Astrocyte (in vitro differentiated cells and primary cell): ENCODE measurements at regions not wholly inside any gene's neighbourhood (a gene's known extent, or its start where the extent isn't known, plus 50 kb on each side); places are given as distances from the start of the nearest gene placed in this dataset.

Experiments used
- DNase-seq: peaks from one replicate; pipeline ENCODE4 v3.0.0-alpha.2; 2010; ENCODE audit warnings: low read depth
- FAIRE-seq: peaks from 2 replicates; lab custom pipeline; 2011; peaks lifted over from hg19 to GRCh38; lab: Jason Lieb, UNC
- H2AFZ ChIP-seq: 2 replicates; pipeline ENCODE4 v1.6.0; 2012; ENCODE audit warnings: low read depth, low read length, inconsistent platforms
- H3K27ac ChIP-seq: 2 replicates; pipeline ENCODE4 v1.5.1; 2011; ENCODE audit warnings: low read depth, low read length, inconsistent platforms
- H3K27me3 ChIP-seq: 2 replicates; pipeline ENCODE4 v1.6.0; 2011; ENCODE audit warnings: low read length, inconsistent platforms; ENCODE audit not compliant: insufficient read depth
- H3K36me3 ChIP-seq: 2 replicates; pipeline ENCODE4 v1.5.1; 2011; ENCODE audit warnings: low read length, inconsistent platforms; ENCODE audit not compliant: insufficient read depth
- H3K4me1 ChIP-seq: 2 replicates; pipeline ENCODE4 v1.5.1; 2011; ENCODE audit warnings: low read length, inconsistent platforms; ENCODE audit not compliant: insufficient read depth
- H3K4me2 ChIP-seq: 2 replicates; pipeline ENCODE4 v1.6.0; 2012; ENCODE audit warnings: low read length, inconsistent platforms
- H3K4me3 ChIP-seq: 2 replicates; pipeline ENCODE4 v1.5.1; 2011; ENCODE audit warnings: low read depth, mild to moderate bottlenecking, low read length, inconsistent platforms; ENCODE audit not compliant: insufficient read depth
- H3K79me2 ChIP-seq: 2 replicates; pipeline ENCODE4 v1.6.0; 2012; ENCODE audit warnings: mild to moderate bottlenecking, low read length, inconsistent platforms; ENCODE audit not compliant: insufficient read depth
- H3K9ac ChIP-seq: 2 replicates; pipeline ENCODE4 v1.6.0; 2012; ENCODE audit warnings: mild to moderate bottlenecking, low read length, inconsistent platforms
- H3K9me3 ChIP-seq: 2 replicates; pipeline ENCODE4 v1.5.1; 2012; ENCODE audit warnings: low read depth, mild to moderate bottlenecking, low read length, inconsistent platforms; ENCODE audit not compliant: insufficient read depth
- H4K20me1 ChIP-seq: 2 replicates; pipeline ENCODE4 v1.6.0; 2012; ENCODE audit warnings: low read length, inconsistent platforms; ENCODE audit not compliant: insufficient read depth
- H3K27ac Mint-ChIP-seq: one replicate; pipeline ENCODE4 v1.8.0; 2021; ENCODE audit warnings: mild to moderate bottlenecking, mixed read lengths; ENCODE audit not compliant: unreplicated experiment
- H3K27me3 Mint-ChIP-seq: one replicate; pipeline ENCODE4 v1.8.0; 2021; ENCODE audit warnings: low read depth, mixed read lengths; ENCODE audit not compliant: unreplicated experiment
- H3K36me3 Mint-ChIP-seq: one replicate; pipeline ENCODE4 v1.8.0; 2021; ENCODE audit warnings: low read depth, mixed read lengths; ENCODE audit not compliant: unreplicated experiment
- H3K4me1 Mint-ChIP-seq: one replicate; pipeline ENCODE4 v1.8.0; 2021; ENCODE audit warnings: low read depth, mixed read lengths; ENCODE audit not compliant: unreplicated experiment
- H3K4me3 Mint-ChIP-seq: one replicate; pipeline ENCODE4 v1.8.0; 2021; ENCODE audit warnings: mild to moderate bottlenecking, moderate library complexity, mixed read lengths; ENCODE audit not compliant: unreplicated experiment
- H3K9me3 Mint-ChIP-seq: one replicate; pipeline ENCODE4 v1.8.0; 2021; ENCODE audit warnings: mild to moderate bottlenecking, mixed read lengths; ENCODE audit not compliant: unreplicated experiment
- CTCF ChIP-seq: IDR thresholded peaks from 2 replicates; pipeline ENCODE4 v1.5.1; 2011; ENCODE audit warnings: low read depth, mild to moderate bottlenecking, inconsistent platforms, low read length, moderate library complexity; ENCODE audit not compliant: insufficient read depth
- EZH2 ChIP-seq: IDR thresholded peaks from 2 replicates; pipeline ENCODE4 v1.6.1; 2012; ENCODE audit warnings: mild to moderate bottlenecking, low read length, inconsistent platforms; ENCODE audit not compliant: insufficient read depth

- Histone ChIP-seq H3K9me3 (no peaks in the 10 kb centered on the region), H3K79me2 (no peaks in the 10 kb centered on the region), H3K27ac (no peak overlapping the region), H3K4me2 (no peak overlapping the region), H3K4me3 (no peak overlapping the region), H3K4me1 (no peaks in the 10 kb centered on the region), H2AFZ (no peak overlapping the region), H3K27me3 (peaks cover 2% of the 10 kb centered on the region), H3K9ac (no peak overlapping the region), H3K36me3 (no peaks in the 10 kb centered on the region), H4K20me1 (no peaks in the 10 kb centered on the region)
- H3K4me1 Mint-ChIP-seq, result no peaks in the 10 kb centered on the region
- no peak for TF ChIP-seq EZH2
- no peak for TF ChIP-seq CTCF
- DNase-seq, result no peak
- H3K27ac Mint-ChIP-seq, result no peak overlapping the region
- H3K4me3 Mint-ChIP-seq, result no peak overlapping the region
- peaks cover 67% of the 10 kb centered on the region for H3K27me3 Mint-ChIP-seq
- no peak for FAIRE-seq
- peaks cover 3% of the 10 kb centered on the region for H3K9me3 Mint-ChIP-seq
- H3K36me3 Mint-ChIP-seq, result no peaks in the 10 kb centered on the region
Measured at GRCh38 chr17:73743518-73744201, 99.4 kb upstream of the SDK2 start.

- DNase-seq (no peak), FAIRE-seq (no peak)
- H4K20me1 ChIP-seq, result no peaks in the 10 kb centered on the region
- H3K27ac Mint-ChIP-seq, result no peak overlapping the region
- H3K27ac ChIP-seq, result no peak overlapping the region
- H3K9ac ChIP-seq, result no peak overlapping the region
- peaks cover 60% of the 10 kb centered on the region for H3K27me3 Mint-ChIP-seq
- TF ChIP-seq CTCF, result no peak
- no peaks in the 10 kb centered on the region for H3K4me1 ChIP-seq
- H3K79me2 ChIP-seq, result no peaks in the 10 kb centered on the region
- H3K36me3 Mint-ChIP-seq, result no peaks in the 10 kb centered on the region
- peaks cover 3% of the 10 kb centered on the region for H3K9me3 Mint-ChIP-seq
- H3K4me3 Mint-ChIP-seq, result no peak overlapping the region
- H3K36me3 ChIP-seq, result no peaks in the 10 kb centered on the region
- no peak overlapping the region for H3K4me3 ChIP-seq
- H3K9me3 ChIP-seq, result peaks cover 4% of the 10 kb centered on the region
- no peak overlapping the region for H3K4me2 ChIP-seq
- no peaks in the 10 kb centered on the region for H3K4me1 Mint-ChIP-seq
- H3K27me3 ChIP-seq, result peaks cover 2% of the 10 kb centered on the region
- H2AFZ ChIP-seq, result no peak overlapping the region
Measured at GRCh38 chr17:73744411-73744810, 100.2 kb upstream of the SDK2 start.

DNA sequence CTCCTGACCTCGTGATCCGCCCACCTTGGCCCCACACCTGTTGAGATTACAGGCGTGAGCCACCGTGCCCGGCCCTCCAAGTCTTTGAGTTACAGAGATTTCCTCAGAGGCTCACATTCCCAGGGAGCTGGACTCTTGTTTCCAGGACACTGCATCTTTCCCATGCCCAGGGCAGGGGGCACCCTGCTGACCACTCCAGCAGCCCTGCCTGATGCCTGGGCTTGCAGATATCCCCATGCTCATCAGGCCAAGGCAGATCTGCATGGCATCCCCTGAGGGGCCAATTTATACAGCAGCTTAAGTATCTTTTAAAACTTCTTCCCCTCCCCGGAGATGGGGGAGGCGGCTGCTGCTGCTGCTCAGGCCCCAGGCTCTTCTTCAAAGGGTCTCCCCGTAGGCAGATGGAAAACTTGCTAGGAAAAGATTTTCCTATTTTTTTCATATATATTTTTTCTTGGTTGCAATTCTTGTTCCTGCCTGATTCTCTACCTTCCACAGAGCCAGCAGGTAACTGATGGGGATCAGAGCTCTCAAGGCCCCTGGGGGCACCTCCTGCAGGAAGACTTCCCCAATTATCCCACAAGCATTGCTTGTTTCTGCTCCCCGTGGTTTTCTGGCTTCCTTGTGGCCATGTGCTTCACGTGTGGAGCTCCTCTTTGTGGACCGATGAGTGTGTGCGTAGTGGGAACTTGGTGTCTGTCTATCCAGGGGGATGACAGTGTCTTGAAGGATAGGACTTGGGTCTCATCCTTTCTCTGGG is 102.2 kb upstream of the SDK2 start:
- Histone ChIP-seq H3K4me2 (no peak overlapping the region), H3K9ac (no peak overlapping the region), H3K79me2 (no peaks in the 10 kb centered on the region), H4K20me1 (no peaks in the 10 kb centered on the region), H2AFZ (no peak overlapping the region), H3K27me3 (peaks cover 2% of the 10 kb centered on the region), H3K4me1 (no peaks in the 10 kb centered on the region), H3K27ac (no peak overlapping the region), H3K9me3 (peaks cover 5% of the 10 kb centered on the region), H3K4me3 (no peak overlapping the region), H3K36me3 (no peaks in the 10 kb centered on the region)
- Mint-ChIP-seq H3K27ac (no peak overlapping the region), H3K4me3 (no peak overlapping the region), H3K9me3 (peaks cover 3% of the 10 kb centered on the region), H3K4me1 (no peaks in the 10 kb centered on the region), H3K27me3 (peaks cover 49% of the 10 kb centered on the region), H3K36me3 (no peaks in the 10 kb centered on the region)
- no peak for TF ChIP-seq EZH2
- no peak for TF ChIP-seq CTCF
- DNase-seq (no peak), FAIRE-seq (no peak)
